Stimulated activated CD8-positive, alpha-beta memory T cell treated with anti-CD3 and anti-CD28 coated beads, Interleukin-7, amount 100 ng/mL, for 24 hours (primary cell): ENCODE measurements at regions not wholly inside any gene's neighbourhood (a gene's known extent, or its start where the extent isn't known, plus 50 kb on each side); places are given as distances from the start of the nearest gene placed in this dataset.

Experiments
- DNase-seq: peaks from one replicate; pipeline ENCODE4 v3.0.0-alpha.2; 2020; ENCODE audit warnings: low read depth

- DNase-seq = no peak
Observed at GRCh38 chr12:132439333-132439904, 50.5 kb upstream of the FBRSL1 start.

- no peak for DNase-seq
Observed at GRCh38 chr12:132438726-132439125, 51.2 kb upstream of the FBRSL1 start.

GRCh38 chr12:132437943-132438700 lies 51.8 kb upstream of the FBRSL1 start:
- no peak for DNase-seq

GRCh38 chr12:132437252-132437932 lies 52.6 kb upstream of the FBRSL1 start:
- no peak for DNase-seq

- no peak for DNase-seq
Observed at GRCh38 chr12:132436791-132437251, 53.1 kb upstream of the FBRSL1 start.

GRCh38 chr12:132435486-132436187 lies 54.3 kb upstream of the FBRSL1 start:
- no peak for DNase-seq

GRCh38 chr12:132433641-132434395 lies 56.1 kb upstream of the FBRSL1 start:
- DNase-seq = no peak

GRCh38 chr12:132432721-132433577 lies 57.0 kb upstream of the FBRSL1 start:
- DNase-seq = no peak

- no peak for DNase-seq
Observed at GRCh38 chr12:132432126-132432705, 57.7 kb upstream of the FBRSL1 start.

GRCh38 chr12:132430838-132431774 lies 58.8 kb upstream of the FBRSL1 start:
- no peak for DNase-seq

GRCh38 chr12:132429946-132430643 lies 59.9 kb upstream of the FBRSL1 start:
- no peak for DNase-seq

- DNase-seq = no peak
Observed at GRCh38 chr12:132429602-132429945, 60.4 kb upstream of the FBRSL1 start.

GRCh38 chr12:132428936-132429601 lies 60.9 kb upstream of the FBRSL1 start:
- no peak for DNase-seq

- DNase-seq = no peak
Observed at GRCh38 chr12:132427999-132428935, 61.7 kb upstream of the FBRSL1 start.

GRCh38 chr12:132427174-132427768 lies 62.7 kb upstream of the FBRSL1 start:
- DNase-seq = no peak

- no peak for DNase-seq
Observed at GRCh38 chr12:132426349-132427173, 63.4 kb upstream of the FBRSL1 start.
